ENCODE measurements at regions not wholly inside any gene's neighbourhood (a gene's known extent, or its start where the extent isn't known, plus 50 kb on each side); places are given as distances from the start of the nearest gene placed in this dataset.
A peak's percentile ranks its signal among the peaks of the same experiment; 100 is the strongest.

DNA sequence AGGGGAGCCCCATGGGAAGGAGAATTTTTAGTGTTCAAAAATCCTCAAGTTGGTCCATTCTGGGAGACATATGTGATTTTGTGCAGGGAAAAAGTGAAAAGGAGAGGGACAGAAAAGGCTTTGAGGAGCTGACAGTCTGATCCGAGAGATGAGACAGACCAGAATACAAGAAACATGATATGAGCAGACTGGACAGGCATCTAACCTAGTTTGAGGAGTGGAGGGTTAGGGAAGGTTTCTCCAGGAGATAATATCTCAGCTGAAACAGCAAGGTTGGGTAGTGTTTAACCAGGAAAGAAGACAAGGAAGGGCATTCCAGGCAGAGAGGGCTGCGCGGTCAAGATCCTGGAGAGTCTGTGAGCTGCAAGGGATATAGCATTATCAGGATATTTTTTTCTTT is 101.4 kb upstream of the NCAM1 start:
- no peak for DNase-seq (ENCODE audit: low spot score)

DNA sequence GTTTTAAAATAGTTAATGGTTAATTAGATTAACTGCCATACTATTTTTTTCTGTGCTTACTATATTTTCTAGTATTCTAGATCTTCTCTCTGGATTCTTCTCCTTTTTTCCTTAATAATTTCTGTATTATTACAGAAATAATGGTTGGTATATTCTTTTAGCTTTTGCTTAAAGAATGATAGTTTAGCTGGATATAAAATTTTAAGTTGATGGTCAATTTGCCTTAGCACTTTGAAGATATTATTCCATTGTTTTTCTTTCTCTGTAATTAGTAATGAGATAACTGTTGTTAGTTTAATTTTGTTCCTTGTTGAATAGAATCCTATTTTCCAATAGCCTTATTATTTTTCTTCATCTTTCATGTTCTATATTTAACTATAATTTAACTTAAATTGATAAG is 99.9 kb upstream of the NCAM1 start:
- no peak for DNase-seq (ENCODE audit: low spot score)

DNA sequence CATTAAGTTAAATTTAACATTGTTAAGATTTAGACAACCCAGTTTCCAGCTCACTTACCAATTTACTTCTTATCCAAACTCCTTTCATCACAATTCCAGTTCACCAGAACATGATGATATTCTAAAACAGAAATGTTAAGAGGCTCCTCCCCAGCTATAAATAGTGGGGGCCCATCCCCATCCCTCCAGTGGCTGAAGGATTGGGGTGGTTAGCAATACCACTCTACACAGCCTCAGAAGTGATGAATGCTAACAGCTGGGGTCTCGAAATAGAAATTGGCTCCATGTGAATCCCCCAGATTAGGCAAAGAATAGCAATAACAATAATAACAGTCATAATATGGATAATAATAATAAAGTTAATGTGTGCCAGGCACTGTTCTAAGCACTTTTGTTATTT is 97.9 kb upstream of the NCAM1 start:
- DNase-seq (ENCODE audit: low spot score): no peak

DNA sequence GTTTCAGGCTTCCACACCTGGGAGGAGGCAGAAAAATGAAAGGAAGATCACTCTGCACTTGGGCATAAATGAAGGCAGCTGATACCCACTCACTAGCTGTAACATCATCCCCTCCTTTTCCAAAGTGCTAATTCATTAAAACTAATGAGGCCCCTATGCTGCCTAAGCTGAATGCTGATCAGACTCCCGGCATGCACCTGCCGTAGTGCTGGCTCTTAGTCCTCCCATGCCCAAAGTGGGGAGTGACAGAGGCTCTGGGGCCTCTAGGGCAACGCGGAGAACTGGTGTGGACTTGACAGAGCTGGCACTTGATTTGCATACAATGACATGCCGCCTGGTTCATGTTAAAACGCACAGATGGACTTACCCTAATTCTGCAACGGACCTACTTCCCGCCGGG is 96.5 kb upstream of the NCAM1 start:
- no peak for DNase-seq (ENCODE audit: low spot score)

DNA sequence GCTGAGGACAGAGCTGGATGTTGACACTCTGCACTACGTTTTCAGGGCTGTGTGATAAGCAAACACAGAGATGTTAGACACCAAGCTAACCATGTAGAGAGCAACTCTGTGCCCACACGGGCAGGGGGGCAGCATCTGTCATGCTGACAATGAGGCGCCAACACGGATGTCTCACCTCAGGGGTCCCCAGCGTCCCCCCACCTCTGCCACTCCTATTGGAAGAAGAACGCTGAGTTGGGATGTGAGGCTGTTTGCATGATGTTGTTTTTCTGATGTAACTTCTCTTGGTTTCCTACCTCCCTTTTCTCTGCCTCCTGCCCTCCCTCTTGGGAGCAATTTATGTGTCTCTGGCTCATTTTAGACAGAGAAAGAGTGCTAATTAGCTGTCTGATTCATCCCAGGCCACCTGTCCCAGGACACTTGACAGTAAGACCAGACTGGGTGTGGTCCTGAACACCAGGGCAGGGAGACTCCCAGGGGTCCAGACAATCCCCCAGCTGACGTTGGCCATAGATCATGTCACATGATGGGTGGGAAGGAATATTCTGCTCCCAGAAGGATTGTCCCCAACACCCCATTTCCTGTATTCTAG is 89.2 kb upstream of the NCAM1 start:
- DNase-seq (ENCODE audit: low spot score): no peak

DNA sequence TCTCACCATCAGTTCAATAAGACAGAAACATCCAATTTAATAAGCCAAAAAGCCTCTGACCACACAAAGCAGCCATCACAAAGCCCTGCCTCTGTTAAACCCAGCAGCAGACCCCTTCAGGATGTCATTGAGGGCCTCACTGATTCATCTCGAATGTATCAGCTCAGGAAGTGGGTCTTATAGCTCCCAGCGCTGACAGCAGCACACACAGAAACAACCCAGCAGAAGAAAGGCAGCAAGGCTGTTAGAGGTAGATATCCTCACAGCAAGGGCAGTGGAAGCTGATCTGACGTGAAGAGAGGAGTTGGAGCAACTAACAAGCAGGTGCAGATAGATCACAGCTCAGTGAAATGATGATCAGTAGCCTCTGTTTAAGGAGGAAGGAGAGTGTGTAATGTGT is 86.2 kb upstream of the NCAM1 start:
- no peak for DNase-seq (ENCODE audit: low spot score)

DNA sequence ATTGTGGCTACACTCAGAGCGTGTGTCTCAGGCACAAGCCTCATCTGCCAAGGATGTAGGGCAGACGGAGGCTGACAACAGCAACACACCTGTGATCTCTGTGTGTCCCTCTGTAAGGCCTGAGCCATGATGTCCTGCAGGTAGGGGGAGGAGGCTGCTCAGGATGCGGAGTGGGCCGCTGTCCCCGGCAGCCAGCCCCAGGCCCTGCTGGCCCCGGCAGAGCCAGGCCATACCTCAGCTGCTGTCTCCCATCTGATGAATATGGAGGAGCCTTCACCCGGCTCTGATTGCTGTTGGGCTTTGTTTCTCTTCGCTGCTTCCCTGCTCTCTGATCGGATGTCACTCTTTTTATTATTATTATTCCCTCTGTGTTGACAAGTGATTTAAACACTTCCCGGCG is 83.6 kb upstream of the NCAM1 start:
- no peak for DNase-seq (ENCODE audit: low spot score)

DNA sequence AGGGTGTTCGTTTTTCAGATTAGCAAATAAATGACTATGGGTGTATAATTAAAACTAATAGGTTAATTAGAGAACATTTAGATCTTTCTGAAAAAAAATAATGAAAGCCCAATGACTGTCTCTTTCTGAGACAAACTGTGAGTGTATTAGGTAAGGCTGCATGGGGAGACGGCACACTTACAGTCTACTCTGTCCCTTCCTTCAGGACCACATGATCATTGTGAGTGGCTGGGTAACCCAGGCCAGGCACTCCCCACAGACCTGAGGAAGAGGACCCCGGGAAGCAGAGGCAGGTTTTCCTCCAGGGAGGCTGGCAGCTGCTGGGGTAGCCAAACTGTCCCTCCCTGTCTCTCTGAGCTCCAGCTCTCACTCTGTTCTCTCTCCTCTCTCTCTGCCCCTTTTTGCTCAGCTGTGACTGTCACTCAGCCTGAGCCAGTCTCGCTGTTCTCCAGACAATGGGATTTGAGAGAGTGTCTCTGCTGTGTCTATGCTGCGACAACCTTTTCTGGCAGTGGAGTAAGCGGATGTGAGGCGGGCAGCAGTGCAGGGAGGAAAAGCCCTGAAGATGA is 83.1 kb upstream of the NCAM1 start:
- no peak for DNase-seq (ENCODE audit: low spot score)

DNA sequence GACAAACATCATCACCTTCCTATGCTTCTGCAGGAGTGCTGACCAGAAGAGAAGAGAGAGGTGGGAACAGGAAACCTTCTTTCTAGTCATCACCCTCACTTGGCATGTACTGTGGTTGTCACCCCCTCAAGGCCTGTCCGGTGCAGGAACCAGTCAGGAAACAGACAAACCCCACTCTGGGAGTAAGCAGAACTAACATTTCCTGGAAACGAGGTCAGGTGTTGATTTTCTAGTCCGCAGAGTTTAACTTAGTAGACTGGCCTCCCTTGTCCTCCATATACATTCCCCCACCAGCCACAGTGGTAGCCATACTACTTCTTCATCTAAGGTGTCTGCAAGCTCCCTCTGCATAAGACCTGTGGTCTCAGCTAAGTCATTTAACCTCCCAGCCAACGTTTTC is 80.7 kb upstream of the NCAM1 start:
- DNase-seq (ENCODE audit: low spot score): peak; percentile 44

DNA sequence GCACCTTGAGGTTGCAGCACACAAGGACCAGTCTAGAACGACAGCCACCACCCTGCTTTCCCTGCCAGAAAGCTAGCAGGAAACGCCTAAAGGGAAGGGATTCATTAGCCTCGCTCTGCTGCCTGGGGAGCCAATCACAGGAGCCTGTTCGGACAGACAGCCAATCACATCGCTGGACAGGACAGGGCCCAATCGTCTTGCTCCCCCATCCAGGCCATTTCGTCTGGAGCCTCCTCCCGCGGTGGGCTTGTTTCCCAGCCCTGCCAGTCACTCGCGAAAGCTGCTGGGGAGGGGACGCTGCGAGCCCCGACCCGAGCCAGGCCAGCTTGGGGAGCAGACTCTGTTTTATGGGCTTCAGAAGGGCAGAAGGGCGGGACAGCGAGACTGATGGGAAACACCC is 79.8 kb upstream of the NCAM1 start:
- DNase-seq (ENCODE audit: low spot score): no peak

DNA sequence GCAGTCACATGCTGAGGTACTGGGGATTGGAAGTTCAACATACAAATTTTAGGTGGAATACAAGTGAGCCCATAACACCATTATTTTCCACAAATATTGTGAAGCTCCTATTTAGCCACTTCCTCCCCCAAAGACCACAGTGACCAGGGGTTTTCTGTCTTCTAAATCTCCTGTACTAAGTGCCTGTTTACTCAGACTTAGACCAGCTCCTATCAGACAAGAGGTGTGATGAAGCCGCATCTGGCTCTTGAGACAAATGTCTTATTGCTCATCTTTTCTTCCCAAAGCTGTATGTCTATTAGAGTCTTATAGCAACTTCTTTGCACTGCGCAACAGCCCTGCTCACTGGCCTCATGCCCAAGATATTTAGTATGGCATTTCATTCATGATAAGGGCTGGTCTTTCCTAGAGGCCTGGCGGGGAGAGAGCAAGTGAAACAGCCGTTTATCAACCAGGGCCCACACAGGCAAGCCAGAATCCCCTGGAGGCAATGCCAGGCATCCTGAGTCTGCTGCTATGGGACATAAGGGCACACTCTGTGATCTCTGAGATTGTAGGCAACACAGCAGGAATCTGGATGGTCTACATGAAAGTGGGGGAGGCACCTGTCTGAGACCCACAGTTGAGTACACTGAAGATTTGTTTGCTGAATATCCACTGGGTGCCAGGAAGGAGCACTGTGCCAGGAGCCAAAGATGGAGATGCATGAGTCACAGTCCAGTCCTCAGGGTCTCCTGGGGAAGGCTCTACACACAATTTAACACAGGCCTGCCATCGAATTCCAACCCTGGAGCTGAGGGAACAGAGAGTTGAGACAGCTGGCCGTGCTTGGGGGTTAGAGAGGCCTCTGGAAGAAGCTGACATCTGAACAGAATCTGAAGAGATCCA is 78.5 kb upstream of the NCAM1 start:
- no peak for DNase-seq (ENCODE audit: low spot score)

DNA sequence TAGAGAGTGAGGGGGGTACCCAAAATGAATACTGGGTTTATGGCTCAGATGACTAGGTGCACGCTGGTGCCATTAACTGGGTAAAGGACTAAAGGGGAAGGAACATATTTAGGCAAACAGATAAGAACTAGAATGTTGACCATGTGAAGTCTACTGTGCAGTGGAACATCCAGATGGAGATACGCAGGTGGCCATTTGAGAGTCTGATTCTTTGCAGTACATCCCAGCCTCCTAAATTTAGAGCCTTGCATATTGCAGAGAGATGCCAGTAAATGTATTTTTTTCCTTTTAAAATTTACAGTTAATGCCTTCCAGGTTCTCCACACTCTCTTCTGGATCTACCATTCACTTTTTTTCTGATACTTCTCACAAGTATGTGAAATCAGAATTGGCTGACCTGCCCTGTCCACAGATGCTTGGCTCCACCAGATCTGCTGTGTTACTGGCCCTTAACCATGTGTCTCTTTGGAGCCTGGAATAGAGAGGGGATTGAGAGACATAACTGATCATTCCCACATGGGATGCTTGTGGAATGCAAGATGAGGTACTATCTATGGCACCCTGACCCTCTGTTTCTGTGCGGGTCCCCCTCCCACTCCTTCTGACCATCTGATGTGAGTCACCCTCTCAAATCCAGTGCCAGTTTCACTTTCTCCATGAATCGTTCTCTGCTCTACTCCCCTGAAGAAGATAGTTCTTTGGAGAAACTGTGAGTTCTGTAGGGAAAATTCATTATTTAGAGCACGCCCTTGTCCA is 77.0 kb upstream of the NCAM1 start:
- DNase-seq (ENCODE audit: low spot score): no peak

DNA sequence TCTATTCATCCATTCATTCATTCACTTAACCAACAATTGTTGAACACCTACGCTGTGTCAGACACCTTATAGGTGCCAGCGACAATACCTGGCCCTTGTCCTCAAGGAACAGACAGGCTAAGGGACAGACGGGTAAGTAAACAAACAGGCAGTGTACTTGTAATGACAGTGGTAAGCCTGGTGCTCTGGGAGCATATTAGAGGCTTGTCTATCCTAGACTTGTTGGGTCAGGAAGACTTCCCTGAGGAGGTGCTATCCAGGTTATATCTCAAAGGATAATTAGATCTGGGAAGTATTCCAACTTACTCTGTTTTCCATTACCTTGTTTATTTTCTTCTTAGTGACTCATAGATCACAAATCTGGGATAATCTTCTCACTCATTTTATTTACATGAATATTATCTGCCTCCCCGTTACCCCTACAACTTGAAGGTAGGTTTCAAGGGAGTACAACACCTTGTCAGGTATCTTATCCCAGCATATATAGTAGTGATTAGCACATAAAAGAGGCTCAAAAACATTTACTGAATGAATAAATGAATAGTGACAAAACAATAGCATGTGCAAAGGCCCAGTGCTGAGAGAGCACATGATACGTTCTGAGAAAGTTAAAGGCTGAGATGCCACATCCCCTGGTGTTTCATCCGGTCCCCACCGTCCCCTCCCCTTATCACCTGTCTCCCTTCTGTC is 75.3 kb upstream of the NCAM1 start:
- DNase-seq (ENCODE audit: low spot score): no peak

DNA sequence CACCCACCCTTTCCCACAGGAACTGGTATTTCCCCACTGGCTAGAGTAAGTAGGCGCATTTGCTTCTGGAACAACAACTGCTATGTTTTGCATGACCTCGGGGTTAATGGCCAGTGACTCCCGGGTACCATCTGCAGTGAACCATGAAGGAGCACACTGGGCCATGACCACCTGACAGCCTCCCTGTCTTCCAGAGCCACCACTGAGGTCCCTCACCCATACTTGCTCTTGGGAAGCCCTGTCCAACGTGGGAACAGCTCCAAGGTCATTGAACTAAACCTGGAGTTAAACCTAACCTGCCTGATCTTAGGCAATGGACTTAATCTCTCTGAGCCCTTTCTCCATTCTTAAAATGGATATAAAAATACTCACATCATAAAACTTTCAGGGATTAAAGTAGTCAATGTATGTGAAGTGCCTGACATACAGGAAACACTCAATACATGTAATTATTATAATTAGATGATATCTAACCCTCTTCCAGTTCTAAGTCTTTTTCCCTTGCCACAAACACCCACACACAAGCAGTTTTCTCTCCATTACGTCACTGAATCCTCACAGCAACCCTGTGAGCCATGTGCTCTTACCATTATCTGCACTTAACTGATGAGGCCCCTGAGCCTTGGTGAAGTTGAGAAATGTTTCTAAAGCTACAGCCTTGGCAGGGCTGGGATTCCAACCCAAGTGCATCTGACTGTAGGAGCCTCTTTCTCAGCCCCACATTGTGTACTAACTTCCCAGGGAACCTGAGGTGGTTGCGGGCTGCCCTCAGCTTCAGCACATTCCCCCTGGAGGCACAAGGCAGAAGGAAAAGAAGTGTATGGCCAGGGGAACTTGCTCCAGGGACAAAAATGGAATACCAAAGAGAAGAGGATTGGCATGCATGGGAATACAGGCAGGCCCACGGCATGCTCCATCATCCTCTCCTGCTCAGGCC is 74.5 kb upstream of the NCAM1 start:
- DNase-seq (ENCODE audit: low spot score): no peak

DNA sequence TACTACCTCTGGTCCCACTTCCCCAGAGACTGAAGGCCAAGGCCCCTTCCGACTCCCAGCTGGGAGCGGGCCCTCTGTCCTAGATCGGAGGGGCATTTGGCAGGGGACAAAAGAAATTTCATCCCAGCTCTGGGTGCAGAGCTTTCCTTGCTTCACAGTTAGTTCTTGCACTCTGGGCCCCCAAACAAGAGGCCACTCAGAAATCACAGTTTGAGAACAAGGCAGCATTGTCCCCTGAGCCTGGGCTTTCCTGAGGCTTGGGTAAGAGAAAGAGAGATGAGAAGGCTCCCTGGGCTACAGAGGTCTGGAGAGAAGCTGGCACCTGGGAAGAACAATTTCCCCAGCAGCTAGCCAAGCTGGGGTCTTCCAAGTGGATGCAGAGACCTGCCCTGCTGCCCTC is 71.8 kb upstream of the NCAM1 start:
- no peak for DNase-seq (ENCODE audit: low spot score)

DNA sequence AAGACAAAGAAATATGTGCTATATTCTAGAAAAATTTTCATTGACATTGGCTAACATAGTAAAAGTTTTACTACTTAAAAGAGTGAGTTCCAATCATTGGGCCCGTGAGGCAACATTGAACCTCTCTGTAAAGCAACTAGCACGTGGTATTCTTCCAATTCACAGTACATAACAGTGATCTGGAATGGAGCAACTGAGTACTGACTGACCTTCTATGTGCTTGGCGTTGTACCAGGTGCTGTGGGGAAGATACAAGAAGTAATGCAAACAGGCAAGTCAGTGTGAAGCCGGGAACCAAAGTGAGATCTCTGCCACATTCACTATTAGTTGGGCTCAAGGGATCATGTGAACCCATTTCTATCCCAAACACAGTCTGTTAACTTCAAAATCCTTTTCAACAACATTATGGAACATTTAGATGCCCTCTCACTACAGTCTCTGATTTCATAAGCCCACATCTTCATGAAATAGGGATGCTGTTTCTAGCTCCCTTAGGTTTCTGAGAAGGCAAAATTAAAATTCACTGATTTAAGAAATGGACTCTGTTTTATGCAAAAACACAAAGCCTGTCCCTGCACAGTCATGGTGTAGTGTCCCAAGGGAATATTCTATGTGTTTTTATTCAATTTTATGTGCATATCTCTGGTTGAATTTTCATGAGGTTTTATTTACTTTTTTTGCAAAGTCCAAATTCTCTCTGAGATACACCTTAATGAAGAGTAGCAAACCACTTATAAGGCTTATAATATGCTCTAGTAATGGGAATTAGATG is 61.8 kb upstream of the NCAM1 start:
- DNase-seq (ENCODE audit: low spot score): no peak

DNA sequence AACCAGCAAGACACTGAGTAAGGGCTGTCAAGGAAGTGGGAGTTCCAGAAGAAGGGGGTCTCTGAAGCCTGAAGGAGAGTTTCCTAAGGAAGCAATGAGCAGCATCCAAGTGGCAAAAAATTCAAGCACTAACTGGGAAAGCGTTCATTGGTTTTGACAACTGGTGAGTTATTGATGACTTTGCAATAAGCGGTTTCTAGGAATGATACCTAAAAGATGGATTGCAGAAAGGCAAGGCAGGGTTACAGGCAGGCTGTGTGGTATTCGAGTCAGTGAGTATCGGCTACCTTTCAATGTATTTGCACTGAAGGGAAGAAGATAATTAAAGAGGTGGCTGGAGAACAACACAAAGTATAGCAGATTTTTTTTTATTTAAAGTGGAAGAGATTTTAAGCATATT is 59.3 kb upstream of the NCAM1 start:
- DNase-seq (ENCODE audit: low spot score): no peak

DNA sequence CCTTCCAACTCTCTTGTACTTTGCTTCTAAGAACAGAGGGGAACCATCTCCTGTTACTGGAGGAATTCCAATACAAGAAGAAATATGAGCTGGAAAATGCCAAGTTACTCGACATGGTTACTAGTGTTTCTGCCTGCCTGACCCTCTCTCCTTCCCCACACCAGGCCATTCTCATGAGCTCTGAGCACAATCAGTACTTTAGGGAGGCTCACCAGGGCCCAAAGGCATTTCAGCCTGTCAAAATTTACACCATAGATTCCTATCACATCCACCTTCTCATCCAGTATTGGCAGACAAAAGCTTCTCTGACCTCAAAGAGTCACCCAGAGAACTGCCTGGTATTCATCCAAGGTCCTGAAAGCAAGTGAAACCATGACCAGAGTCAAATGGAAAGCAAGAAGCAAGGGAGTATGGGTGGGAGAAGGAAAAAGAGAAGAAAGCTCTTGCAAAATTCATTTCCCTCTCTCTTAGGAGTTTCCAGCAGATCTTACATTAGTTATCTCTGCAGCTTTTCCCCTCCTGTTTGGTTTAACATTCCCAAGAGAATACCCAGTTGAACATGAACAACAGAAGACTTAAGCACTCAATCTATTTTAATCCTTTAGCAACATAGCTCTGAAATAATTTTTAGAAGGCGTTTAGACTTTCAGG is 58.7 kb upstream of the NCAM1 start:
- no peak for DNase-seq (ENCODE audit: low spot score)

DNA sequence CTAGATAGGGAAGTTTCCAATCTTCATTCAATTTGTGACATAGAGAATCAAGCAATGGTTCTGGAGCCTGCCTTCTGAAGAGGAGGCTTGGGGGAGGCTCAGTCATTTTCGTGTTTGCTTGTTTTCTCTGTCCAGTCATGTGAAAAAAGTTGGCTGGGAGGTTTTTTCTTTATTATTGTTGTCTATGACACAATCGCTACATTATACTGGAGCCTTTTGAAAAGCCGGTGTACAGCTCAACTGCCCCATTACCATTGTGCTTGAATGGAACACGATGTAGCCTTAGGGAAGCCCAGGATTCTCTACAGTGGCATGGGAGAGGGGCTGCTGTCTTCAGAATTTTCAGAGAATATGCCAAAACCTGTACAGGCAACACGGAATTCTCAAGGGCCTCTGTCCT is 57.9 kb upstream of the NCAM1 start:
- DNase-seq (ENCODE audit: low spot score): no peak

DNA sequence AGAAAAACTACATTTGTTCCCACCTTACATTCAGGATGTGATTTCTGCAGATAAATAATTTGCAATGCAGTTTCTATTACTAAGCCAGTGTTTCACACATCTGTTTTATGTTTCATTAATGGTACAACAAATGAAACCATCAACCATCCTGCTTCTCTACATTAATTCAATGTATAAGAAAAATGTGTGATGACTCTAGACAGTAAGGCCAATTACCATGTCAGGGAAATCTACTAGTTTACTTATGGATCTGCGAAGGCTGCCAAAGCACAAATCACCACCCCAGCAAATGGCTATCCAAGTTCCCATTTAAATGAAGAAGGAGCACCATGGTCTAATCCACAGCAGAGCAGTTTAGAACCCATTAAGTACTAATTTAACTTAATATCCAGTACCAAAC is 50.1 kb upstream of the NCAM1 start:
- DNase-seq (ENCODE audit: low spot score): no peak

Data from activated CD4-positive, alpha-beta T cell treated with anti-CD3 and anti-CD28 coated beads, Interleukin-2, Interleukin-4, amounts not matched to agents 100 ng/mL and 50 ng/mL, durations not matched to agents 16 hours and 8 hours (primary cell).